Liver (tissue), 8 donors: ENCODE measurements at regions not wholly inside any gene's neighbourhood (a gene's known extent, or its start where the extent isn't known, plus 50 kb on each side); places are given as distances from the start of the nearest gene placed in this dataset.

Source experiments
- DNase-seq: peaks from one replicate; pipeline ENCODE4 v3.0.0-alpha.2; 2017; ENCODE audit warnings: low spot score
- H3K27ac ChIP-seq, 2 donors: one replicate each; pipeline ENCODE4 v1.7.0; 2013; ENCODE audit warnings: inconsistent platforms in 2 of 2, low read length in 2 of 2, control low read depth in 1 of 2, low read depth in 1 of 2, mild to moderate bottlenecking in 1 of 2
- H3K27me3 ChIP-seq, 4 donors: one replicate each; pipeline versions ENCODE4 v1.6.1 to v1.7.0; 2013; ENCODE audit warnings: low read length in 3 of 4, inconsistent platforms in 1 of 4, mild to moderate bottlenecking in 1 of 4, moderate library complexity in 1 of 4; ENCODE audit not compliant: control insufficient read depth in 4 of 4, insufficient read depth in 4 of 4
- H3K36me3 ChIP-seq, 4 donors: one replicate each; pipeline versions ENCODE4 v1.6.1 to v1.7.0; 2013; ENCODE audit warnings: low read length in 3 of 4, mild to moderate bottlenecking in 3 of 4, low read depth in 1 of 4, moderate library complexity in 1 of 4; ENCODE audit not compliant: control insufficient read depth in 4 of 4, insufficient read depth in 3 of 4
- H3K4me1 ChIP-seq, 4 donors: one replicate each; pipeline versions ENCODE4 v1.6.1 to v1.7.0; 2013; ENCODE audit warnings: low read length in 3 of 4, mild to moderate bottlenecking in 3 of 4, moderate library complexity in 1 of 4; ENCODE audit not compliant: control insufficient read depth in 4 of 4, insufficient read depth in 4 of 4
- H3K4me3 ChIP-seq, 3 donors: one replicate each; pipeline versions ENCODE4 v1.6.1 to v1.7.0; 2013; ENCODE audit warnings: low read length in 3 of 3, control low read depth in 1 of 3, low read depth in 1 of 3, mild to moderate bottlenecking in 1 of 3
- H3K9ac ChIP-seq, 2 donors: one replicate each; pipeline ENCODE4 v1.7.0; 2013; ENCODE audit warnings: low read length in 2 of 2, mild to moderate bottlenecking in 2 of 2, moderate library complexity in 2 of 2, control low read depth in 1 of 2, low read depth in 1 of 2
- H3K9me3 ChIP-seq, 4 donors: one replicate each; pipeline versions ENCODE4 v1.6.1 to v1.7.0; 2013; ENCODE audit warnings: low read length in 3 of 4; ENCODE audit not compliant: control insufficient read depth in 4 of 4
- EGR1 ChIP-seq, 2 donors: IDR thresholded peaks; 2 replicates each; pipeline ENCODE4 v1.6.1; 2016 to 2018; ENCODE audit warnings: antibody characterized with exemption in 2 of 2, low read depth in 2 of 2
- FOXA1 ChIP-seq: IDR thresholded peaks from 2 replicates; pipeline ENCODE4 v1.6.1; 2016; ENCODE audit warnings: antibody characterized with exemption
- FOXA2 ChIP-seq: IDR thresholded peaks from 2 replicates; pipeline ENCODE4 v1.6.1; 2016; ENCODE audit warnings: antibody characterized with exemption
- GABPA ChIP-seq, 2 donors: IDR thresholded peaks in 1 of 2; conservative IDR thresholded peaks in 1 of 2; 2 replicates each; pipeline ENCODE4 v1.6.1; 2016; ENCODE audit warnings: antibody characterized with exemption in 2 of 2, mild to moderate bottlenecking in 1 of 2, moderate library complexity in 1 of 2
- HNF4A ChIP-seq, 2 donors: conservative IDR thresholded peaks; 2 replicates each; pipeline ENCODE4 v1.6.1; 2016; ENCODE audit warnings: antibody characterized with exemption in 2 of 2, mild to moderate bottlenecking in 2 of 2
- HNF4G ChIP-seq: IDR thresholded peaks from 2 replicates; pipeline ENCODE4 v1.6.1; 2016; ENCODE audit warnings: antibody characterized with exemption
- JUND ChIP-seq, 2 donors: IDR thresholded peaks; 2 replicates each; pipeline ENCODE4 v1.6.1; 2016; ENCODE audit warnings: antibody characterized with exemption in 2 of 2
- NR2F2 ChIP-seq: IDR thresholded peaks from 2 replicates; pipeline ENCODE4 v1.6.1; 2016; ENCODE audit warnings: antibody characterized with exemption
- RAD21 ChIP-seq, 2 donors: IDR thresholded peaks; 2 replicates each; pipeline ENCODE4 v1.6.1; 2016; ENCODE audit warnings: antibody characterized with exemption in 2 of 2, mild to moderate bottlenecking in 2 of 2
- REST ChIP-seq: IDR thresholded peaks from 2 replicates; pipeline ENCODE4 v1.6.1; 2016; ENCODE audit warnings: antibody characterized with exemption, mild to moderate bottlenecking
- RXRA ChIP-seq, 2 donors: IDR thresholded peaks; 2 replicates each; pipeline ENCODE4 v1.6.1; 2017 to 2018; ENCODE audit warnings: antibody characterized with exemption in 2 of 2, mild to moderate bottlenecking in 1 of 2
- SP1 ChIP-seq: IDR thresholded peaks from 2 replicates; pipeline ENCODE4 v1.6.1; 2018; ENCODE audit warnings: antibody characterized with exemption, mild to moderate bottlenecking
- TAF1 ChIP-seq: conservative IDR thresholded peaks from 2 replicates; pipeline ENCODE4 v1.6.1; 2016; ENCODE audit warnings: antibody characterized with exemption, mild to moderate bottlenecking
- YY1 ChIP-seq: IDR thresholded peaks from 2 replicates; pipeline ENCODE4 v1.6.1; 2016; ENCODE audit warnings: antibody characterized with exemption, mild to moderate bottlenecking
- WGBS: extraction: QIAGEN DNeasy Blood & Tissue Kit; methylation state at CpG from one replicate; pipeline ENCODE4 v1.1.7; 2013; 5-methylcytosine and 5-hydroxymethylcytosine counted together
- TF ChIP-seq, protein P1 (sequence below): fragments of 150-350 bp; IDR thresholded peaks from 2 replicates; pipeline ENCODE4 v1.5.1; 2017; ENCODE audit warnings: improper control_type of control experiment, low read depth, low read length; ENCODE audit not compliant: missing input control
- TF ChIP-seq, protein P2 (sequence below): IDR thresholded peaks from 2 replicates; pipeline ENCODE4 v1.6.1; 2016; ENCODE audit warnings: antibody characterized with exemption
- TF ChIP-seq, protein P3 (sequence below): IDR thresholded peaks from 2 replicates; pipeline ENCODE4 v1.6.1; 2016; ENCODE audit warnings: antibody characterized with exemption
- TF ChIP-seq, protein P4 (sequence below): IDR thresholded peaks from 2 replicates; pipeline ENCODE4 v1.6.1; 2016; ENCODE audit warnings: antibody characterized with exemption
- donor health status: healthy.
- donor health status: healthy.
- donor health status: healthy.
- donor health status: healthy.
- donor health status: healthy.

DNA sequence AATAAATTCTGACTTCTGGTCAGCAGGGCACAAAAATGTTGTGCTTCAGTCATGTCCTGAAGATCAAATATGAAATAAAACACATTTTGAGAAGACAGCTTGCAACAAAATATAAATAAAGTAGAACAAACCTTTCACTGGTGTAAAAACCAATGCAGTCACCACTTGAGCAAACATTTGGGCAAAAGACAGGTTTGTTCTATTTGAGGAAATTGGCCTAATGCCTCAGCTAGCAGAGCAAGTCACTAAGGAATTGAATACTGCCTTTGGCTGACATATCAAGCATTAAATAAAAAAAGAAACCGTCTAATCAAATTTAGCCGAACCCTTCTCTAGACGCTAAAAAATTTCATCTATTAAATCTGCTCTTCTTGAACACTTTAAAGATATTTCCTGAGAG lies 475.4 kb upstream of the CNTN3 start:
- no peak for DNase-seq
- 93% methylated on average over 3 of the region's 3 CpGs for WGBS
- Histone ChIP-seq H3K9me3 (no peaks in the 10 kb centered on the region), H3K9ac (no peak overlapping the region), H3K27ac (no peak overlapping the region), H3K4me1 (no peaks in the 10 kb centered on the region), H3K27me3 (no peaks in the 10 kb centered on the region), H3K4me3 (no peak overlapping the region), H3K36me3 (no peaks in the 10 kb centered on the region)
- TF ChIP-seq, protein P1, sequence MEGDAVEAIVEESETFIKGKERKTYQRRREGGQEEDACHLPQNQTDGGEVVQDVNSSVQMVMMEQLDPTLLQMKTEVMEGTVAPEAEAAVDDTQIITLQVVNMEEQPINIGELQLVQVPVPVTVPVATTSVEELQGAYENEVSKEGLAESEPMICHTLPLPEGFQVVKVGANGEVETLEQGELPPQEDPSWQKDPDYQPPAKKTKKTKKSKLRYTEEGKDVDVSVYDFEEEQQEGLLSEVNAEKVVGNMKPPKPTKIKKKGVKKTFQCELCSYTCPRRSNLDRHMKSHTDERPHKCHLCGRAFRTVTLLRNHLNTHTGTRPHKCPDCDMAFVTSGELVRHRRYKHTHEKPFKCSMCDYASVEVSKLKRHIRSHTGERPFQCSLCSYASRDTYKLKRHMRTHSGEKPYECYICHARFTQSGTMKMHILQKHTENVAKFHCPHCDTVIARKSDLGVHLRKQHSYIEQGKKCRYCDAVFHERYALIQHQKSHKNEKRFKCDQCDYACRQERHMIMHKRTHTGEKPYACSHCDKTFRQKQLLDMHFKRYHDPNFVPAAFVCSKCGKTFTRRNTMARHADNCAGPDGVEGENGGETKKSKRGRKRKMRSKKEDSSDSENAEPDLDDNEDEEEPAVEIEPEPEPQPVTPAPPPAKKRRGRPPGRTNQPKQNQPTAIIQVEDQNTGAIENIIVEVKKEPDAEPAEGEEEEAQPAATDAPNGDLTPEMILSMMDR: no peak
- TF ChIP-seq, protein P2, sequence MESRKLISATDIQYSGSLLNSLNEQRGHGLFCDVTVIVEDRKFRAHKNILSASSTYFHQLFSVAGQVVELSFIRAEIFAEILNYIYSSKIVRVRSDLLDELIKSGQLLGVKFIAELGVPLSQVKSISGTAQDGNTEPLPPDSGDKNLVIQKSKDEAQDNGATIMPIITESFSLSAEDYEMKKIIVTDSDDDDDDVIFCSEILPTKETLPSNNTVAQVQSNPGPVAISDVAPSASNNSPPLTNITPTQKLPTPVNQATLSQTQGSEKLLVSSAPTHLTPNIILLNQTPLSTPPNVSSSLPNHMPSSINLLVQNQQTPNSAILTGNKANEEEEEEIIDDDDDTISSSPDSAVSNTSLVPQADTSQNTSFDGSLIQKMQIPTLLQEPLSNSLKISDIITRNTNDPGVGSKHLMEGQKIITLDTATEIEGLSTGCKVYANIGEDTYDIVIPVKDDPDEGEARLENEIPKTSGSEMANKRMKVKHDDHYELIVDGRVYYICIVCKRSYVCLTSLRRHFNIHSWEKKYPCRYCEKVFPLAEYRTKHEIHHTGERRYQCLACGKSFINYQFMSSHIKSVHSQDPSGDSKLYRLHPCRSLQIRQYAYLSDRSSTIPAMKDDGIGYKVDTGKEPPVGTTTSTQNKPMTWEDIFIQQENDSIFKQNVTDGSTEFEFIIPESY: no peak
- TF ChIP-seq NR2F2 (no peak), GABPA (IDR thresholded peaks at IDR 0.05 in 1 of 2, conservative IDR thresholded peaks at IDR 0.05 in 1 of 2) (no peak), RAD21 (IDR thresholded peaks at IDR 0.05) (no peak), EGR1 (IDR thresholded peaks at IDR 0.05; ENCODE audit: low read depth in 2 of 2) (no peak), HNF4G (no peak)

DNA sequence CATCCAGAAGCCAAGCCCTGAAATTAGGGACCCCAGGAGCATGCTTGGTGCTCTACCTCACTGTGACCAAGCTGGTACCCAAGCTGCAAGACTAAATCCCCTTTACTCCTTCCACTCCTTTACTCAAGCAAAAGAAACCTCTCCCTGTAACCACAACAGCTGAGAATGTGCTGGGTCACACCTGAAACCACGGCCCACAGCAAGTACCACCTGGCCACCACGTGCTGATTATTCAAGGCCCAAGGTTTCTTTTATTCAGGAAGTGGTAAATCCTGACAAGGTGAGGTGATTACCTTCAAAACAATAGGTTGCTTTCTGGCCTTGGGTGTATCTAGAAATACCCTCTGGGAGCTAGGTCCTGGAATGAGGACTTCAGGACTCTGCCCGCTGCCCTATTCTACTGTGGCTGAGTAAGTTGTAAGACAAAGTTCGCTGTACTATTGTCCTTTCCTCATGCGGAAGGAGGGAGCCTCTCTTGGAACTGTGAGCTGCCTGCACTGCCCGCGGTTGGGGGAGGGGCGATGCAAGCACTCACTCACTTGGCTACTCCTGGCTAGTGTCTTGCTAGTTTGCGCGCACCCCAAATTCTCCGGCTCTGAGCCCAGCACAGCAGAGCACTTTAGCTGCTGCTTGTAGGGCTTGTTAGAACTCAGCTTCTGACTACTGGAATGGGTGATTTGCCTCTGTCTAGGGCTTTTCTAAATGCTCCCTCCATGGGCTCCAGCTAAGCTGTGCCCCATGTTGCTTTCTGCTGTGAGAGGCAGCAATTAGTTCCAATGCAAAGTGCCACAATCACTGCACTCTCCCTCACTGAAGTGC lies 487.1 kb upstream of the CNTN3 start:
- 41% methylated on average over 11 of the region's 11 CpGs for WGBS
- no peak for TF ChIP-seq TAF1
- no peak for TF ChIP-seq HNF4G
- TF ChIP-seq SP1: no peak
- TF ChIP-seq, protein P3, sequence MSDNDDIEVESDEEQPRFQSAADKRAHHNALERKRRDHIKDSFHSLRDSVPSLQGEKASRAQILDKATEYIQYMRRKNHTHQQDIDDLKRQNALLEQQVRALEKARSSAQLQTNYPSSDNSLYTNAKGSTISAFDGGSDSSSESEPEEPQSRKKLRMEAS: no peak
- no peak for TF ChIP-seq RXRA (IDR thresholded peaks at IDR 0.05)
- TF ChIP-seq RAD21 (IDR thresholded peaks at IDR 0.05): no peak
- TF ChIP-seq NR2F2: no peak
- no peak for TF ChIP-seq GABPA (IDR thresholded peaks at IDR 0.05 in 1 of 2, conservative IDR thresholded peaks at IDR 0.05 in 1 of 2)
- TF ChIP-seq REST: no peak
- TF ChIP-seq, protein P4, sequence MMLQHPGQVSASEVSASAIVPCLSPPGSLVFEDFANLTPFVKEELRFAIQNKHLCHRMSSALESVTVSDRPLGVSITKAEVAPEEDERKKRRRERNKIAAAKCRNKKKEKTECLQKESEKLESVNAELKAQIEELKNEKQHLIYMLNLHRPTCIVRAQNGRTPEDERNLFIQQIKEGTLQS: no peak
- no peak for TF ChIP-seq YY1
- TF ChIP-seq EGR1 (IDR thresholded peaks at IDR 0.05; ENCODE audit: low read depth in 2 of 2): no peak
- no peak for TF ChIP-seq FOXA1
- no peak for TF ChIP-seq HNF4A (conservative IDR thresholded peaks at IDR 0.05)
- TF ChIP-seq, protein P2: no peak
- no peak for TF ChIP-seq JUND (IDR thresholded peaks at IDR 0.05)
- TF ChIP-seq, protein P1: no peak
- no peak for TF ChIP-seq FOXA2
- H3K9ac ChIP-seq: no peak overlapping the region
- H3K4me1 ChIP-seq: no peaks in the 10 kb centered on the region
- H3K27ac ChIP-seq: no peak overlapping the region
- no peaks in the 10 kb centered on the region for H3K36me3 ChIP-seq
- no peaks in the 10 kb centered on the region for H3K27me3 ChIP-seq
- DNase-seq: no peak
- peaks cover 0 to 3% (median under 1%) of the 10 kb centered on the region in 4 donors for H3K9me3 ChIP-seq
- H3K4me3 ChIP-seq: no peak overlapping the region
